Fibroblast of lung (primary cell): ENCODE measurements at regions not wholly inside any gene's neighbourhood (a gene's known extent, or its start where the extent isn't known, plus 50 kb on each side); places are given as distances from the start of the nearest gene placed in this dataset.
A peak's percentile ranks its signal among the peaks of the same experiment; 100 is the strongest.
"Not testable (repeated sequence)": the region's sequence is repeated elsewhere in the genome, so short reads cannot be mapped to it uniquely, and the experiment has no call there.

Experiments used
- DNase-seq, 2 donors: peaks; one replicate each; pipeline versions ENCODE4 v3.0.0 to v3.0.0-alpha.2; 2010; ENCODE audit warnings: low read depth in 2 of 2
- H2AFZ ChIP-seq: 2 replicates; pipeline ENCODE4 v1.5.1; 2012; ENCODE audit warnings: low read length, control low read depth, inconsistent platforms
- H3K27ac ChIP-seq: 2 replicates; pipeline ENCODE4 v1.5.1; 2011; ENCODE audit warnings: low read length, control low read depth; ENCODE audit not compliant: insufficient read depth
- H3K27me3 ChIP-seq: 2 replicates; pipeline ENCODE4 v1.5.1; 2011; ENCODE audit warnings: mild to moderate bottlenecking, low read length; ENCODE audit not compliant: control insufficient read depth, insufficient read depth
- H3K36me3 ChIP-seq: 2 replicates; pipeline ENCODE4 v1.5.1; 2011; ENCODE audit warnings: low read length; ENCODE audit not compliant: control insufficient read depth, insufficient read depth
- H3K4me1 ChIP-seq: 2 replicates; pipeline ENCODE4 v1.5.1; 2011; ENCODE audit warnings: low read length; ENCODE audit not compliant: control insufficient read depth, insufficient read depth; ENCODE audit errors: extremely low read depth
- H3K4me2 ChIP-seq: 2 replicates; pipeline ENCODE4 v1.5.1; 2011; ENCODE audit warnings: low read length, control low read depth; ENCODE audit not compliant: insufficient read depth; ENCODE audit errors: extremely low read depth
- H3K4me3 ChIP-seq, 4 experiments: fragments of 200-600 bp in 1 of 4; sonication (generic) in 1 of 4; replicated peaks in 1 of 4; 2 replicates each; pipeline ENCODE4 v1.5.1; 2011 to 2016; ENCODE audit warnings: low read length in 4 of 4, low read depth in 3 of 4, mild to moderate bottlenecking in 3 of 4, control low read depth in 2 of 4, inconsistent platforms in 1 of 4, mixed read lengths in 1 of 4; ENCODE audit not compliant: insufficient read depth in 1 of 4; ENCODE audit errors: control extremely low read depth in 1 of 4
- H3K79me2 ChIP-seq: 2 replicates; pipeline ENCODE4 v1.5.1; 2012; ENCODE audit warnings: mild to moderate bottlenecking, low read length, inconsistent platforms; ENCODE audit not compliant: control insufficient read depth, insufficient read depth
- H3K9ac ChIP-seq: 2 replicates; pipeline ENCODE4 v1.5.1; 2011; ENCODE audit warnings: mild to moderate bottlenecking, low read length, control low read depth; ENCODE audit not compliant: insufficient read depth
- H3K9me3 ChIP-seq: 2 replicates; pipeline ENCODE4 v1.5.1; 2012; ENCODE audit warnings: low read depth, low read length; ENCODE audit not compliant: control insufficient read depth, insufficient read depth
- H4K20me1 ChIP-seq: 2 replicates; pipeline ENCODE4 v1.5.1; 2011; ENCODE audit warnings: low read length; ENCODE audit not compliant: control insufficient read depth, insufficient read depth; ENCODE audit errors: extremely low read depth
- EZH2 ChIP-seq: IDR thresholded peaks from 2 replicates; pipeline ENCODE4 v1.5.1; 2012; ENCODE audit warnings: low read length, control low read depth, mild to moderate bottlenecking; ENCODE audit errors: missing control alignments
- TF ChIP-seq, protein P1 (sequence below), 2 donors: IDR thresholded peaks in 1 of 2; conservative IDR thresholded peaks in 1 of 2; 1 replicate in 1 of 2; 2 replicates in 1 of 2; pipeline ENCODE4 v1.5.1; 2011 to 2012; ENCODE audit warnings: low read length in 2 of 2, control low read depth in 1 of 2, inconsistent platforms in 1 of 2, low read depth in 1 of 2, mild to moderate bottlenecking in 1 of 2

DNA sequence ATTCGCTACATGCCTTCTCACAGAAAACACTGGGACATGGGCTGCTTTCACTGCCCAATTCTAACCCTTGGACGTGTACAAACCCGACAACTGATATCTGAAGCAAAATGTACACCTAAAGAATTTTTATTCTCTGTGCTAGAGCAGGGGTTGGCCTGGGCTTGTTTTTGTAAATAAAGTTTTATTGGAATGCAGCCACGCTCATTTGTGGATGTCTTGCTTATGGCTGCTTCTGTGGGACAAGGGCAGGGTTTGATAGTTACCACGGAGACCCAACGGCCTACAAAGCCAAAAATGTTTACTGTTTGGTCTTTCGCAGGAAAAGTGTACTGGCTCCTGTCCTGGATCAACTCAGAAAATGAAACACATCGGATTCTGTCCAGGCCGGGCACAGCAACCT is 58.1 kb upstream of the APCDD1L start:
- Histone ChIP-seq H3K4me1 (no peaks in the 10 kb centered on the region), H3K9me3 (no peaks in the 10 kb centered on the region), H3K36me3 (no peaks in the 10 kb centered on the region), H3K27me3 (peaks cover 2% of the 10 kb centered on the region), H3K9ac (no peak overlapping the region), H4K20me1 (no peaks in the 10 kb centered on the region), H3K4me3 (no peak overlapping the region), H3K79me2 (no peaks in the 10 kb centered on the region), H3K27ac (no peak overlapping the region), H2AFZ (no peak overlapping the region), H3K4me2 (no peak overlapping the region)
- DNase-seq, result no peak
- TF ChIP-seq, protein P1, sequence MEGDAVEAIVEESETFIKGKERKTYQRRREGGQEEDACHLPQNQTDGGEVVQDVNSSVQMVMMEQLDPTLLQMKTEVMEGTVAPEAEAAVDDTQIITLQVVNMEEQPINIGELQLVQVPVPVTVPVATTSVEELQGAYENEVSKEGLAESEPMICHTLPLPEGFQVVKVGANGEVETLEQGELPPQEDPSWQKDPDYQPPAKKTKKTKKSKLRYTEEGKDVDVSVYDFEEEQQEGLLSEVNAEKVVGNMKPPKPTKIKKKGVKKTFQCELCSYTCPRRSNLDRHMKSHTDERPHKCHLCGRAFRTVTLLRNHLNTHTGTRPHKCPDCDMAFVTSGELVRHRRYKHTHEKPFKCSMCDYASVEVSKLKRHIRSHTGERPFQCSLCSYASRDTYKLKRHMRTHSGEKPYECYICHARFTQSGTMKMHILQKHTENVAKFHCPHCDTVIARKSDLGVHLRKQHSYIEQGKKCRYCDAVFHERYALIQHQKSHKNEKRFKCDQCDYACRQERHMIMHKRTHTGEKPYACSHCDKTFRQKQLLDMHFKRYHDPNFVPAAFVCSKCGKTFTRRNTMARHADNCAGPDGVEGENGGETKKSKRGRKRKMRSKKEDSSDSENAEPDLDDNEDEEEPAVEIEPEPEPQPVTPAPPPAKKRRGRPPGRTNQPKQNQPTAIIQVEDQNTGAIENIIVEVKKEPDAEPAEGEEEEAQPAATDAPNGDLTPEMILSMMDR (conservative IDR thresholded peaks at IDR 0.05 in 1 of 2, IDR thresholded peaks at IDR 0.05 in 1 of 2; ENCODE audit: low read depth in 1 of 2, low read length in 2 of 2), result no peak
- TF ChIP-seq EZH2, result no peak

- DNase-seq, H3K27ac ChIP-seq, H2AFZ ChIP-seq, H3K9me3 ChIP-seq, H3K4me3 ChIP-seq, H3K9ac ChIP-seq, H3K4me1 ChIP-seq, H3K79me2 ChIP-seq, H3K4me2 ChIP-seq, H3K36me3 ChIP-seq, H4K20me1 ChIP-seq, H3K27me3 ChIP-seq: not testable (repeated sequence)
Measured at GRCh38 chr20:58572428-58572763, 57.2 kb upstream of the APCDD1L start.

DNA sequence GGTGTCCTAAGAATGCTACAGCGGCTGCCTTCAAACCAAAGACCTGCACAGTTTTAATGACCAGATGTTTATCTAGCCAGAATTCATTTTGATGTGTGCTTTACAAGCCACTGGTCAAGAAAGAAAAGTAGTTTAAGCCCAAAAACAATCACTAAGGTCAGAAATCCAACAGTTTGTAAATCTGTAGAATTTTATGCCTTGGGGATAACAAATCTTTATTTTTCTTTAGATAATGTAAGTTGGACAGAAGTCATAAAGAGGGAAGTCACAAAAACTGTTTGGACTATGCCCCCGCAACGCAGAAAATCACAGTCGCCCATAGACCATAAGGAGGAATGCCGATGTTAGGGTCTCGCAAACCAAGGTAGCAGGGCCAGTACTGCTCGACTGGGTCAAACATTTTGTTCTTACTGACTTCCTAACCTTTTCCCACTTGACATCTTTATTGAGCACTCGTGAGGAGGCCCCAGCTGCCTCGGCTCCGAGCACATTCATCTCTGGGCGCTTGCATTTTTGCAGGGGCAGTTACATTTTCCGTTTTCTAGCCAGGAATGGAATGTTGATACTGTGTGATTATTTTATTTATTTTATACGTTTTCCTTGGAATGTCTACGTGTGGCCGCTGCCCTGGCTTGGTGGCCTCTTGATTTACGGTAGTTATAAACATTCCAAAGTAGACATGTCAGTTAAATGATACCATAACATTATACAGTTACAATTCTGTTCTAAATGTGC is 56.7 kb upstream of the APCDD1L start:
- H3K79me2 ChIP-seq, result no peaks in the 10 kb centered on the region
- no peaks in the 10 kb centered on the region for H3K36me3 ChIP-seq
- H3K9me3 ChIP-seq, result no peaks in the 10 kb centered on the region
- no peak overlapping the region for H3K4me2 ChIP-seq
- H3K9ac ChIP-seq, result no peak overlapping the region
- no peak overlapping the region for H3K27ac ChIP-seq
- no peak overlapping the region for H3K4me3 ChIP-seq
- TF ChIP-seq, protein P1 (conservative IDR thresholded peaks at IDR 0.05 in 1 of 2, IDR thresholded peaks at IDR 0.05 in 1 of 2; ENCODE audit: low read depth in 1 of 2, low read length in 2 of 2), result no peak
- TF ChIP-seq EZH2, result no peak
- no peaks in the 10 kb centered on the region for H4K20me1 ChIP-seq
- DNase-seq, result peak; percentile 52 to 78
- H2AFZ ChIP-seq, result no peak overlapping the region
- H3K27me3 ChIP-seq, result peaks cover 2% of the 10 kb centered on the region
- H3K4me1 ChIP-seq, result no peaks in the 10 kb centered on the region
